ENCODE measurements at regions not wholly inside any gene's neighbourhood (a gene's known extent, or its start where the extent isn't known, plus 50 kb on each side); places are given as distances from the start of the nearest gene placed in this dataset.

GRCh38 chr14:22147716-22148115, 441.3 kb downstream of the DAD1 start:
- Histone ChIP-seq H3K4me1 (peaks cover 0 to 21% (median 9%) of the 10 kb centered on the region in 4 donors), H3K27ac (no peak overlapping the region), H3K27me3 (no peaks in the 10 kb centered on the region), H3K36me3 (no peaks in the 10 kb centered on the region), H3K9me3 (no peaks in the 10 kb centered on the region), H3K4me3 (no peak overlapping the region)
- TF ChIP-seq POLR2AphosphoS5 (IDR thresholded peaks at IDR 0.05): no peak
- TF ChIP-seq EP300 (IDR thresholded peaks at IDR 0.05; ENCODE audit: low read depth): no peak
- TF ChIP-seq, protein P1, sequence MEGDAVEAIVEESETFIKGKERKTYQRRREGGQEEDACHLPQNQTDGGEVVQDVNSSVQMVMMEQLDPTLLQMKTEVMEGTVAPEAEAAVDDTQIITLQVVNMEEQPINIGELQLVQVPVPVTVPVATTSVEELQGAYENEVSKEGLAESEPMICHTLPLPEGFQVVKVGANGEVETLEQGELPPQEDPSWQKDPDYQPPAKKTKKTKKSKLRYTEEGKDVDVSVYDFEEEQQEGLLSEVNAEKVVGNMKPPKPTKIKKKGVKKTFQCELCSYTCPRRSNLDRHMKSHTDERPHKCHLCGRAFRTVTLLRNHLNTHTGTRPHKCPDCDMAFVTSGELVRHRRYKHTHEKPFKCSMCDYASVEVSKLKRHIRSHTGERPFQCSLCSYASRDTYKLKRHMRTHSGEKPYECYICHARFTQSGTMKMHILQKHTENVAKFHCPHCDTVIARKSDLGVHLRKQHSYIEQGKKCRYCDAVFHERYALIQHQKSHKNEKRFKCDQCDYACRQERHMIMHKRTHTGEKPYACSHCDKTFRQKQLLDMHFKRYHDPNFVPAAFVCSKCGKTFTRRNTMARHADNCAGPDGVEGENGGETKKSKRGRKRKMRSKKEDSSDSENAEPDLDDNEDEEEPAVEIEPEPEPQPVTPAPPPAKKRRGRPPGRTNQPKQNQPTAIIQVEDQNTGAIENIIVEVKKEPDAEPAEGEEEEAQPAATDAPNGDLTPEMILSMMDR (IDR thresholded peaks at IDR 0.05): no peak
- intact Hi-C loops (cut with DNase I; ENCODE audit: low total_unique reads): no loop called here
- in situ Hi-C loops (cut with MboI; ENCODE audit: low pct_ligation_motif_present in 1 of 4, low pct_unique_long_range_greater_than_20kb in 1 of 4, low sequenced_read_pairs in 3 of 4): no loop called here
- WGBS, 2 donors (ENCODE audit: low coverage in 1 of 2): 84 to 86% methylated on average over 1 to 3 of the region's 3 CpGs
- DNase-seq: no peak

GRCh38 chr14:22143363-22143762, 445.7 kb downstream of the DAD1 start:
- intact Hi-C loops (cut with DNase I; ENCODE audit: low total_unique reads): no loop called here

GRCh38 chr14:22140633-22141032, 448.4 kb downstream of the DAD1 start:
- DNase-seq: no peak
- 24 to 33% methylated on average over 4 of the region's 4 CpGs for WGBS, 2 donors (ENCODE audit: low coverage in 1 of 2)

More at GRCh38 chr14:22143363-22143762, 445.7 kb downstream of the DAD1 start:
- H3K36me3 ChIP-seq: no peaks in the 10 kb centered on the region
- 67 to 73% methylated on average over 2 of the region's 2 CpGs for WGBS, 2 donors (ENCODE audit: low coverage in 1 of 2)
- no peak for DNase-seq
- H3K9me3 ChIP-seq: no peaks in the 10 kb centered on the region
- H3K4me3 ChIP-seq: no peak overlapping the region
- H3K27me3 ChIP-seq: no peaks in the 10 kb centered on the region
- no peaks in the 10 kb centered on the region for H3K4me1 ChIP-seq
- H3K27ac ChIP-seq: no peak overlapping the region
- TF ChIP-seq POLR2AphosphoS5 (IDR thresholded peaks at IDR 0.05): no peak
- no peak for TF ChIP-seq EP300 (IDR thresholded peaks at IDR 0.05; ENCODE audit: low read depth)
- TF ChIP-seq, protein P1 (IDR thresholded peaks at IDR 0.05): no peak
- TF ChIP-seq POLR2A (IDR thresholded peaks at IDR 0.05): no peak
- in situ Hi-C loops (cut with MboI; ENCODE audit: low pct_ligation_motif_present in 1 of 4, low pct_unique_long_range_greater_than_20kb in 1 of 4, low sequenced_read_pairs in 3 of 4): no loop called here

GRCh38 chr14:22131749-22132476, 457.1 kb downstream of the DAD1 start:
- no peak overlapping the region for H3K4me3 ChIP-seq

More at GRCh38 chr14:22140633-22141032, 448.4 kb downstream of the DAD1 start:
- no peak overlapping the region for H3K4me3 ChIP-seq
- TF ChIP-seq POLR2A (IDR thresholded peaks at IDR 0.05) (no peak), POLR2AphosphoS5 (IDR thresholded peaks at IDR 0.05) (no peak), EP300 (IDR thresholded peaks at IDR 0.05; ENCODE audit: low read depth) (no peak)
- TF ChIP-seq, protein P1 (IDR thresholded peaks at IDR 0.05): no peak
- H3K36me3 ChIP-seq: no peaks in the 10 kb centered on the region
- H3K9me3 ChIP-seq: no peaks in the 10 kb centered on the region
- intact Hi-C loops (cut with DNase I; ENCODE audit: low total_unique reads): no loop called here
- no peaks in the 10 kb centered on the region for H3K4me1 ChIP-seq
- no peak overlapping the region for H3K27ac ChIP-seq
- no peaks in the 10 kb centered on the region for H3K27me3 ChIP-seq
- in situ Hi-C loops (cut with MboI; ENCODE audit: low pct_ligation_motif_present in 1 of 4, low pct_unique_long_range_greater_than_20kb in 1 of 4, low sequenced_read_pairs in 3 of 4): no loop called here

More at GRCh38 chr14:22131749-22132476, 457.1 kb downstream of the DAD1 start:
- H3K27ac ChIP-seq: no peak overlapping the region
- peak; percentile 30 for DNase-seq
- H3K9me3 ChIP-seq: no peaks in the 10 kb centered on the region
- intact Hi-C loops (cut with DNase I; ENCODE audit: low total_unique reads) (no loop called here), in situ Hi-C loops (cut with MboI; ENCODE audit: low pct_ligation_motif_present in 1 of 4, low pct_unique_long_range_greater_than_20kb in 1 of 4, low sequenced_read_pairs in 3 of 4) (no loop called here)
- 73 to 76% methylated on average over 4 of the region's 4 CpGs for WGBS, 2 donors (ENCODE audit: low coverage in 1 of 2)
- H3K4me1 ChIP-seq: no peaks in the 10 kb centered on the region
- H3K27me3 ChIP-seq: no peaks in the 10 kb centered on the region
- no peaks in the 10 kb centered on the region for H3K36me3 ChIP-seq
- TF ChIP-seq POLR2AphosphoS5 (IDR thresholded peaks at IDR 0.05): no peak
- TF ChIP-seq, protein P1 (IDR thresholded peaks at IDR 0.05): peak; percentile 28 to 55 (median 44)
